Heart left ventricle (tissue), 13 donors: ENCODE measurements at regions not wholly inside any gene's neighbourhood (a gene's known extent, or its start where the extent isn't known, plus 50 kb on each side); places are given as distances from the start of the nearest gene placed in this dataset.

Experiments used
- CTCF ChIP-seq, 12 donors: fragments of 200-600 bp; sonication (generic) in 4 of 12; IDR thresholded peaks; one replicate each; pipeline versions ENCODE4 v1.5.0 to v1.8.0; 2018 to 2022; ENCODE audit warnings: antibody characterized with exemption in 12 of 12, mild to moderate bottlenecking in 5 of 12
- POLR2A ChIP-seq, 2 donors: fragments of 450-650 bp; IDR thresholded peaks; one replicate each; pipeline ENCODE4 v1.6.1; 2017; ENCODE audit warnings: antibody characterized with exemption in 2 of 2, mild to moderate bottlenecking in 2 of 2, moderate library complexity in 2 of 2
- donor health status: ischemic (EF 13 %, LVEDD 7.1; RV severe dilation, severe dysfunction).
- donor health status: DM: no; HTN: yes; CAD: no.
- donor health status: DM: no; HTN: no; CAD: no.
- donor health status: ischemic (EF 25% LVEDD 6.9; RV normal size, moderate dysfunction).
- donor health status: ischemic (EF 25% LVEDD 5.7; RV mildly dilated, moderate dysfunction).
- donor health status: ischemic (EF 35%, LVEDD 5.7; RV mildly dilated, moderate dysfunction).
- donor health status: nonischemic (EF 11% LVEDD 7.7; RV severe dilation, severe dysfunction).
- donor health status: DM: yes; HTN: yes; CAD: no.
- donor health status: PGD.
- donor health status: ischemic (EF 29% LVEDD 5.4; RV normal size, mild dysfunction).
- donor health status: nonischemic (EF 23%, LVEDD 6.1; RV moderate dilation, normal function).

GRCh38 chr1:59078866-59079265 lies 218.0 kb upstream of the FGGY start:
- TF ChIP-seq CTCF (IDR thresholded peaks at IDR 0.05), result no peak
- TF ChIP-seq POLR2A (IDR thresholded peaks at IDR 0.05), result no peak
